Epithelial cell of prostate (primary cell): ENCODE measurements at regions not wholly inside any gene's neighbourhood (a gene's known extent, or its start where the extent isn't known, plus 50 kb on each side); places are given as distances from the start of the nearest gene placed in this dataset.

Source experiments
- DNase-seq: peaks from one replicate; pipeline ENCODE4 v3.0.0-alpha.2; 2011; ENCODE audit warnings: low read depth, low spot score
- H3K27ac ChIP-seq: fragments of 450-650 bp; 2 replicates; pipeline ENCODE4 v1.5.1; 2017; ENCODE audit warnings: mild to moderate bottlenecking

GRCh38 chr5:174387448-174387847 lies 336.9 kb upstream of the MSX2 start:
- H3K27ac ChIP-seq, result no peak overlapping the region

GRCh38 chr5:174392892-174393291 lies 331.5 kb upstream of the MSX2 start:
- H3K27ac ChIP-seq, result no peak overlapping the region
- DNase-seq, result no peak

More at GRCh38 chr5:174387448-174387847, 336.9 kb upstream of the MSX2 start:
- DNase-seq, result no peak

- H3K27ac ChIP-seq, result no peak overlapping the region
- no peak for DNase-seq
Measured at GRCh38 chr5:174396541-174396940, 327.8 kb upstream of the MSX2 start.

- DNase-seq, result no peak
- H3K27ac ChIP-seq, result no peak overlapping the region
Measured at GRCh38 chr5:174397206-174397605, 327.2 kb upstream of the MSX2 start.

- no peak overlapping the region for H3K27ac ChIP-seq
- DNase-seq, result no peak
Measured at GRCh38 chr5:174398171-174398570, 326.2 kb upstream of the MSX2 start.

GRCh38 chr5:174399411-174399810 lies 325.0 kb upstream of the MSX2 start:
- H3K27ac ChIP-seq, result no peak overlapping the region
- no peak for DNase-seq

GRCh38 chr5:174400461-174400860 lies 323.9 kb upstream of the MSX2 start:
- no peak overlapping the region for H3K27ac ChIP-seq
- DNase-seq, result no peak

GRCh38 chr5:174401793-174402192 lies 322.6 kb upstream of the MSX2 start:
- no peak for DNase-seq
- H3K27ac ChIP-seq, result no peak overlapping the region

- no peak for DNase-seq
- no peak overlapping the region for H3K27ac ChIP-seq
Measured at GRCh38 chr5:174402222-174402812, 322.1 kb upstream of the MSX2 start.

GRCh38 chr5:174404848-174405247 lies 319.5 kb upstream of the MSX2 start:
- H3K27ac ChIP-seq, result no peak overlapping the region
- no peak for DNase-seq

- no peak overlapping the region for H3K27ac ChIP-seq
- no peak for DNase-seq
Measured at GRCh38 chr5:174409070-174409469, 315.3 kb upstream of the MSX2 start.

- no peak overlapping the region for H3K27ac ChIP-seq
- no peak for DNase-seq
Measured at GRCh38 chr5:174409971-174410370, 314.4 kb upstream of the MSX2 start.

- DNase-seq, result no peak
- H3K27ac ChIP-seq, result no peak overlapping the region
Measured at GRCh38 chr5:174410716-174411478, 313.5 kb upstream of the MSX2 start.

- DNase-seq, result no peak
- no peak overlapping the region for H3K27ac ChIP-seq
Measured at GRCh38 chr5:174411479-174411819, 312.9 kb upstream of the MSX2 start.

- no peak overlapping the region for H3K27ac ChIP-seq
Measured at GRCh38 chr5:174412374-174412773, 312.0 kb upstream of the MSX2 start.

GRCh38 chr5:174412941-174413340 lies 311.4 kb upstream of the MSX2 start:
- H3K27ac ChIP-seq, result no peak overlapping the region
- no peak for DNase-seq

More at GRCh38 chr5:174412374-174412773, 312.0 kb upstream of the MSX2 start:
- no peak for DNase-seq

GRCh38 chr5:174413567-174414314 lies 310.6 kb upstream of the MSX2 start:
- no peak overlapping the region for H3K27ac ChIP-seq
- DNase-seq, result no peak

GRCh38 chr5:174414315-174414710 lies 310.1 kb upstream of the MSX2 start:
- no peak for DNase-seq
- no peak overlapping the region for H3K27ac ChIP-seq

- DNase-seq, result no peak
- H3K27ac ChIP-seq, result no peak overlapping the region
Measured at GRCh38 chr5:174418809-174419539, 305.4 kb upstream of the MSX2 start.

- peak; percentile 34 for DNase-seq
- no peak overlapping the region for H3K27ac ChIP-seq
Measured at GRCh38 chr5:174419540-174420132, 304.7 kb upstream of the MSX2 start.
